HG03039 (cell line): ENCODE measurements at regions not wholly inside any gene's neighbourhood (a gene's known extent, or its start where the extent isn't known, plus 50 kb on each side); places are given as distances from the start of the nearest gene placed in this dataset.

Experiments
- ATAC-seq: cut with Tn5 transposase; IDR thresholded peaks from one replicate; pipeline ENCODE4 v1.9.1; 2021; ENCODE audit warnings: mild to moderate bottlenecking, moderate library complexity; ENCODE audit not compliant: unreplicated experiment

DNA sequence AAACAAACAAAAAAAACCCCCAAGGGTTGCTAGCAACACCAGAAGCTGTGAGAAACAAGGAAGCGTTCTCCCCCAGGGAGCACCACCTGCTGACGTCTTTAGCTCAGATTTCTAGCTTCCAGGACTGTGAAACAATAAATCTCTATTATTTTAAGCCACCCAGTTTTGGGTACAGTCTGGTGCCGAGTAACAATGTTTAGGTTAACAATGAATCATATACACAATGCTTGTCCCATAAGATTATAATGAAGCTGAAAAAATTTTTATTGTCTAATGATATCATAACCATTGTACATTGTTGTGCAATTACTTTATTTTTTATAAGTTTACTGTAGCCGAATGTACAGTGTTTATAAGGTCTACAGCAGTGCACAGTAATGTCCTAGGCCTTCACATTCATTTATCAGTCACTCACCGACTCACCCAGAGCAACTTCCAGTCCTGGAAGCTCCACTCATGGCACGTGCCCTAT lies 72.1 kb upstream of the CAB39 start:
- ATAC-seq = no peak

DNA sequence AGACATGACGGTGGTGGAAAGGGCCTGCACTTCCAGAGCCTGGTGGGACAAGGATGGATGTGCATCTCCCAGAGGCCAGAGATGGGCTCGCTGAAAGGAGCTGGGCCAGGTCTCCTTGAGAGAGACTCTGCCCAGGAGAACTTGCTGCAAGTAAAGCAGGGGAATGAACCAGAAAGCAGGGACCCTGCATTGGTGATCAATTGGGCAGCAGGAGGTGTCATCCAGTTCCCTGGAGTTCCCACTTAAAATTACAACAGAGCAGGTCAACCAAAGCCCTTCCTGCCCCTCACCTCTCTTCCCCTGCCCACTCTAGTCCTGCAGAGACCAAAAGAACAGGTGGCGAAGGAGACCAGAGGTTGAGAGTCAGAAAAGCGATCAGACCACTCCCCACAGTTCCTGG lies 69.7 kb upstream of the CAB39 start:
- no peak for ATAC-seq

DNA sequence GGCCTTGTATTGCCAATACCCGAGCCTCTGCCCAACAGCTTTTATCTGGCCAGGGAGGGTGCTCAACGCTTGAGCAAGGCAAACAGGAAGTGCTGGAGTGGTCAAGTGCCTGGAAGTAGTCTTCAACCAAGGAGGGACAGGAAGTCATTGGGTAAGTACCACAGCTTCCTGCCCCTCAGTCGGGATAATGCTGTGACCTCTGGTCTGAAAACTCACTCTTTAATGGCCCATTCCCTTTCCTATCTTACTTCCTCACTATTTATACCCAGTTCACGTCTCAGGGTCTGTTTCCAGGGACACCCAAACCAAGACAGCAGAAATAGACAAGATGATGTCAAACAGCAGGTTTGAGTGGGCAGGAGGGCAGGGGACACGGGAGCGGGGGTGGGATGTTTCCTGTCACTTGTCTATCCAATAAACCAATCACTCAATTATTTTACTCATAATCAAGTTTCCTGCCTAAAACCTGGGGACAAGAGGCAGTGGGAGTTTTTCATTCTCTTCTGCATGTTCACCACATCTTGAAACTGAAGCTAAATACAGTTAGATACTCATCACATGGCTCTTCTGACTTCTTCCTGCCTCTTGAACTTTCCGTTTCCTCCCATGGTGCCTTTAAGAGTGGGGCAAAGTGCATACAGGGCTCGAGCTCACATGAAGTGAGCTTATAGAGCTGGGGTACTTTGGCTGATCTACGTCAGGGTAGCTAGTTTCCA lies 68.9 kb upstream of the CAB39 start:
- ATAC-seq = no peak

DNA sequence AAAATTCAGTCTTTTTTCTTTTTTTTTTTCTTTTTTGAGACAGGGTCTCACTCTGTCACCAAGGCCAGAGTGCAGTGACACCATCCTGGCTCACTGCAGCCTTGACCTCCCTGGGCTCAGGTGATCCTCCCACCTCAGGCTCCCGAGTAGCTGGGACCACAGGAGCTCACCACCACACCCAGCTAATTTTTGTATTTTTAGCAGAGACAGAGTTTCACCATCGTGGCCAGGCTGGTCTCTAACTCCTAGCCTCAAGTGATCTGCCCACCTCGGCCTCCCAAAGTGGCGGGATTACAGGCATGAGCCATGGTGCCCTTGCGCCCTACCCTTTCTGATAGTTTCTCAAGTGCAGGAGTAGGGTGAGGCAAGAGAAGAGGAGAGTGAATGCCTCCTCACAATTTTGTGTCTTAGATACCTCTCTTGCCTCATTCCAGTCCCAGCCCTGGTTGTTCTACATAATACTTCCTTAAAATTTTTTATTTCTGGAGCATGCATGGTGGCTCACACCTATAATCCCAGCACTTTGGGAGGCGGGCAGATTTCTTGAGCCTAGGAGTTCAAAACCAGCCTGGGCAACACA lies 68.2 kb upstream of the CAB39 start:
- ATAC-seq = no peak

DNA sequence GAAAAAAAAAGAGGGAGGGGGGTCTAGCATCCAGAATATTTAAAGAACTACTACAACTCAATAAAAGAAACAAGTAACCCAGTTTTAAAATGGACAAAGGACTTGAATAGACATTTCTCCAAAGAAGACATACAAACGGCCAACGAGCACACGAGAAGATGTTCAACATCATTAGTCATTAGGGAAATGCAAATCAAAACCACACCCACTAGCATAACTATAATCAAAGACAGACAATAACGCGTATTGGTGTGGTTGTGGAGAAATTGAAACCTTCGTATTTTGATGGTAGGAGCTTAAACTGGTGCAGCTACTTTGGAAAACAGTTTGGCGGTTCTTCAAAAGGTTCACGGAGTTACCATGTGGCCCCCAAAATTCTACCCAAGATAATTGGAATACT lies 64.3 kb upstream of the CAB39 start:
- no peak for ATAC-seq

DNA sequence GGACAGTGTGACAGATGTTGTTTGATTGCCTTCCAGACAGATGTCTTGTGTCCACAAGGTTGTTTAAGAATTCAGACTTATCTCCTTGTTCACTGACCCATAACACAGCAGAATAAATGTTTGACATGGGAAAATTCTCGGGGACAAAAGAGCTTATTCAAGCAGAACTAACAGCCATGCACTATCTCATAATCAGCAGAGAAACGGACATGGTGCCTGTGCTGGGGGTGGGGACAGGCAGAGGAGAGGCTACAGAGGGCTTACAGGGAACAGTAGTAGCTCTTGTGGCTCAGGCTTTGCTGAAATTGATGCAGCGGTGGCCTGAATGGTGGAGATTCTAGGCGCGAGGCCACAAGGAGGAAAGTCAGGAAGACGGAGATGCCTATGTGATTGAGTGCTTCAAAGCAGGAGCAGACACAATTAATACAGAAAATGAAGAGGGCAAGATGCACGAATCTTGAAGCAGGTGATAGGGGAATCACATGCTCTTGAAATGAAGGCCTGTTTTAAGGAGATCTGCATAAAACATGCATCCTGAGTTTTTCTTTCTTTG lies 62.0 kb upstream of the CAB39 start:
- ATAC-seq = no peak

DNA sequence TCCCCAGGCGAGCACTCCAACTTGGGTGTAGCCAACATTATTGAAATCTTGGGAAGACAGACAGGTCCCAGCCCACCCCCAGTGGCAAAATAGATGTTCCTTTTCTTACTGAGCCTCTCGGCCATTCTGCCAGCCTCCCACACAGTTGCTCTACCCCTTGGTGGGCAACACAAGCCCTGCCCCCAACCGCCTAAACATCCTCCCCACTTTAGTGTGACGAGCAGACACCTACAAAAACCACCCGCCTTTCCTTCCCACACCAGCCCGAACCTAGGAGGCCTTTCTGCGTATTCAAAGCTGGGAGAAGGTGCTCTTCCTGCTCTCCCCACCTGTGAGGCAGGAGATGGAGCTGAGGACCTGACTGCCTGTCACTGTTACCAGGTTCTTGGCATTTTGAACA lies 58.6 kb upstream of the CAB39 start:
- ATAC-seq = no peak

DNA sequence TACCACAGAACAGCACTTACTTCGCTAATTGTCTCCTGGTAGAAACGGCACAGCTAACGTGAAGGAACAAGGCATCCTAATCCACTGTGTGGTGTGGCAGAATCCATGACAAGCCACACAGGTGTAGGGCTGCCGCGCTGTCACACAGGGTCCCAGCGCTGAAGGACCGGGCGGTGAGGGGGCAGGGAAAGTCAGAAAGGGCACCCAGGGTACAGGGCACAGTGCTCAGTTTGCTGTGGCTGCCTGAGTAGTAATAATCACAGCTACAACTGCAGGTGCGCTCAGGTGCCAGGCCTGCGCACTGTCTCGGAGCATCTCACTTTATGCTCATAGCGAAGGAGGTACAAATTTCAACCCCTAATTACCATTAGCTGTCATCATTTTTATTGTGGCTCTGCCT lies 55.2 kb upstream of the CAB39 start:
- no peak for ATAC-seq

DNA sequence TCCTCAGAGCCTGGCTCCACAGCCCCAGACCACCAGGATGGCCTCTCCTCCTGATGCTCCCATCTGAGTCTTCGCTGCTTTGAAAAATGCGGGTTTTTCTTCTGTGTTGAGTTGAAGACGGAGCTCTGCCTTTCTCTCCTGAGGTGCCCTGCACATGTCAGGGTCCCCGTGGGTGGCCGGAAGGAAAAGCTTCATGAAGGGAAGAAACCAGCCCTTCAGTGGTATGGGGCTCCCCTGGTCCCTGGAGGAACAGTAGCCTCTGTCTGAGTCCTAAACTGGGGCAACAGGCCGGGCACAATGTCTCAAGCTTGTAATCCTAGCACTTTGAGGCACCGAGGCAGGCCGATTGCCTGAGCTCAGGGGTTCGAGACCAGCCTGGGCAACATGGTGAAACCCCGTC lies 54.7 kb upstream of the CAB39 start:
- ATAC-seq = no peak

DNA sequence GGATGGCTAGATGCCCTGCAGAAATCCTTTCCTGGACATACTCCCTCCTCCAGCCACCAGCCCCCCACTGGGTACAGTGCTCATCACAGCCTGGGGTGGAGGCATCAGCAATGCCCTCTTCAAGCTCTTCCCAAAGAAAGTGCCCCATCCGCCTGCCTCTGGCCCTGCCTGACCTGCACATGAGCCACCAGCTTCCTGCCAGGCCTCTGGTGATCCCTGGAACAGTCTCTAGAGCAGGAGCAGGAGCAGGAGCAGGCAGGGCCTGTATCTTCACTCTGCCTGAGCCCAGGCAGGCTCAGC lies 54.1 kb upstream of the CAB39 start:
- ATAC-seq = no peak

DNA sequence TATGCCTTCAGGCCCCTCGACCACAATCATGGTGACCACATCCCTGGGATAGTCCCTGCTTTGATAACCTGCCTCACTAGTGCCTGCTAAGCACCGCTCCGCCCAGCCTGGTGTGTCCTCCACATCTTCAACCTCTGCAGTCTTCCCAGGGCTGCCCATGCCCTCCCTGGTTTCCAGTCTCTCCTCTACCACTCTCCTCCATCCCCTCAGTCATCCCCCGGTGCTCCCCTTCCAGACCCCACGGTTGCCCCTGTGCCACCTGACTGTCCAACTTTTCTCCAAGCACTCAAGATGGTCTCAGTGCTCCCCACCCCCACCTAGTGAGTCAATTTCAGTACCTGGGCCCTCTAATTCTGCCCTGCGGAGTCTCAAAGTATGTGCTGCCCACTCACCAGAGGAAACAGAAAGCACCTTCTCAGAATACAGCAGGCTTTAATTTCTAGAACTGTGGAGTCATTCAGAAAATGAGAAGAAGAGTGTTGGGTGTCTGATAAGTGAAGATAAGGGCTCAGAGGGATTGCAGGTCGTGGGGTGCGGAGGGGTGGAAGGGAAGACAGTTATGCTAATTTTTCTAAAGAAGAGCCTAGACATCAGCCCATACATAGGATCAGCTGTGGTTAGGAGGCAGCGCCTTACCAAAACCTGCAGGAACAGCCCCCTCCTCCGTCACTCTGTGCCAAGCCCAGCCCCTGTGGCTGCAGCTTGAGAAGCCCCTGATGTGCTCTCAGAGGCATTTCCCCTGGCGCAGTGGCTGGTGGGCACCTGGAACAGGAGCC lies 53.6 kb upstream of the CAB39 start:
- peak; percentile 42 for ATAC-seq

DNA sequence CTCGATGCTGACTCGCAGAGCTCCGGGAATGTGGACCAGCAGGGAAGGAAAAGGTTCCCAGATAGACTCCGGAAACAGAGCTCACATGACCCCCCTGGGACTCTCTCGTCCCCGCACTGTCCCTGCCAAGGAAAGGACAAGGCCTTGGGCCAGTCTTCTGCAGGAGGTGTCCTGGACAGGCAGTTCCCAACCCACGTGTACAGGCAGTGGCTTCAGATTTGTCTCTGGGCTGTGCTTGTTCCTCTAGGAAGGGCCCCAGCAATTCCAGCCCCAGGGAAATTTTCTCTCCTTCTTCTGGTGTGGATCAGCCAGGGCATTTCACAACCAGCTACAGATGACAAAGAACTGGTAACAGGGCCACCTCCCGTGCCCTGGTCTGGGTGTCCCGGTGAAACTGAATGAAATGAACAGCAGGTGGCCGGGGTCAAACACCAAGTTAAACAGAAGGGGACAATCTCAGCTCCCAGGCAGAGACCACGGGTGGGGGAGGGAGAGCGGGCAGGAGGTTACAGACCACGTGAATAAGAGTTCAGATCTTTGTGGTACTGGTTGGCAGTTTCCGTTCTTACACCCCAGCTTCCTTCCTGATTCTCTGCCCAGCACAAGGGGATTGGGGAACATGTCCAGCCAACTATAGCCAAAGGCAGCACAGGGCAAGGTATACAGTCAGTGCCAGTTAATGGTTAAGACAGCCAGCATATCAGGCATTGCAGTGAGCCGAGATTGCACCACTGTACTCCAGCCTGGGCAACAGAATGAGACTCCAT lies 52.2 kb upstream of the CAB39 start:
- ATAC-seq = no peak

DNA sequence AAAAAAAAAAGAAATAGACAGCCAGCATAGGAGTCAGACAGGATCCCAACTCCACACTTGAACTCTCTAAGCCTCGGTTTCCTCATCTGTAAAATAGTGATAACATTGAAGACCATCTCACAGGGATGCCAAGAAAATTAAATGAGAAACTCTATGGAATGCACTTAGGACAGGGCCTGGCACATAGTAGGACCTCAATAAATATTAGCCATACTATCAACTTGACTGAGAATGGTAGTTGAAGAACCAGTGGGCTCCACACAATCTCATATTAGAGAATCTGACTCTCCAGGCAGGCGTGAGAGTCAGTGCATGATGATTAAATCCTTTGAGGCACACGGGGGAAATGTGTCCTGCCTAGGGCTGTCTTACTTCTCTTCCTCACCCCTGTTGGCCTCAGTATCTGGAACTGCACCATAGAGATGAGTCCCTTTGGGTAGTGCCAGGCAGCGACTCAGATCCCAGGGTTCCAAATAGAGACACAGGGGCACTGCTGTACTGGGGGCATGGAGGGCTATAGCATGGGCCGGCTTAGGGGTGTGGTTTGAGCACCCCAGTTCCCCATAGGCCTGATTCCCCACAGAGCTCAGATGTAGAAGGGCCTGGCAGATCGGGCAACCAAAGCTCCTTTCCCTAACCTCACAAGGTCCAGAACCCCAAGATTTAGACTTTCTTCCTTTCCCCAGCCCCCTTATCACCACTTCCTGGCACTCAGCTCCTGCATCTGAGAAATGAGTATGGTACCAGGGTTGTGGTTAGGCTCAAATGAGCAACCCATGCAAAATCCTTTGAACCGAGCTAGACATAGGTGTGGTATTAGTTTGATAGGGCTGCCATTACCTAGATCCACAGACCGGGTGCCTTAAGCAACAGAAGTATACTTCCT lies 51.3 kb upstream of the CAB39 start:
- peak; percentile 25 for ATAC-seq
